Astrocyte (in vitro differentiated cells and primary cell): ENCODE measurements at regions not wholly inside any gene's neighbourhood (a gene's known extent, or its start where the extent isn't known, plus 50 kb on each side); places are given as distances from the start of the nearest gene placed in this dataset.

Experiments
- DNase-seq: peaks from one replicate; pipeline ENCODE4 v3.0.0-alpha.2; 2010; ENCODE audit warnings: low read depth
- FAIRE-seq: peaks from 2 replicates; lab custom pipeline; 2011; peaks lifted over from hg19 to GRCh38; lab: Jason Lieb, UNC
- H2AFZ ChIP-seq: 2 replicates; pipeline ENCODE4 v1.6.0; 2012; ENCODE audit warnings: low read depth, low read length, inconsistent platforms
- H3K27ac ChIP-seq: 2 replicates; pipeline ENCODE4 v1.5.1; 2011; ENCODE audit warnings: low read depth, low read length, inconsistent platforms
- H3K27me3 ChIP-seq: 2 replicates; pipeline ENCODE4 v1.6.0; 2011; ENCODE audit warnings: low read length, inconsistent platforms; ENCODE audit not compliant: insufficient read depth
- H3K36me3 ChIP-seq: 2 replicates; pipeline ENCODE4 v1.5.1; 2011; ENCODE audit warnings: low read length, inconsistent platforms; ENCODE audit not compliant: insufficient read depth
- H3K4me1 ChIP-seq: 2 replicates; pipeline ENCODE4 v1.5.1; 2011; ENCODE audit warnings: low read length, inconsistent platforms; ENCODE audit not compliant: insufficient read depth
- H3K4me2 ChIP-seq: 2 replicates; pipeline ENCODE4 v1.6.0; 2012; ENCODE audit warnings: low read length, inconsistent platforms
- H3K4me3 ChIP-seq: 2 replicates; pipeline ENCODE4 v1.5.1; 2011; ENCODE audit warnings: low read depth, mild to moderate bottlenecking, low read length, inconsistent platforms; ENCODE audit not compliant: insufficient read depth
- H3K79me2 ChIP-seq: 2 replicates; pipeline ENCODE4 v1.6.0; 2012; ENCODE audit warnings: mild to moderate bottlenecking, low read length, inconsistent platforms; ENCODE audit not compliant: insufficient read depth
- H3K9ac ChIP-seq: 2 replicates; pipeline ENCODE4 v1.6.0; 2012; ENCODE audit warnings: mild to moderate bottlenecking, low read length, inconsistent platforms
- H3K9me3 ChIP-seq: 2 replicates; pipeline ENCODE4 v1.5.1; 2012; ENCODE audit warnings: low read depth, mild to moderate bottlenecking, low read length, inconsistent platforms; ENCODE audit not compliant: insufficient read depth
- H4K20me1 ChIP-seq: 2 replicates; pipeline ENCODE4 v1.6.0; 2012; ENCODE audit warnings: low read length, inconsistent platforms; ENCODE audit not compliant: insufficient read depth
- H3K27ac Mint-ChIP-seq: one replicate; pipeline ENCODE4 v1.8.0; 2021; ENCODE audit warnings: mild to moderate bottlenecking, mixed read lengths; ENCODE audit not compliant: unreplicated experiment
- H3K27me3 Mint-ChIP-seq: one replicate; pipeline ENCODE4 v1.8.0; 2021; ENCODE audit warnings: low read depth, mixed read lengths; ENCODE audit not compliant: unreplicated experiment
- H3K36me3 Mint-ChIP-seq: one replicate; pipeline ENCODE4 v1.8.0; 2021; ENCODE audit warnings: low read depth, mixed read lengths; ENCODE audit not compliant: unreplicated experiment
- H3K4me1 Mint-ChIP-seq: one replicate; pipeline ENCODE4 v1.8.0; 2021; ENCODE audit warnings: low read depth, mixed read lengths; ENCODE audit not compliant: unreplicated experiment
- H3K4me3 Mint-ChIP-seq: one replicate; pipeline ENCODE4 v1.8.0; 2021; ENCODE audit warnings: mild to moderate bottlenecking, moderate library complexity, mixed read lengths; ENCODE audit not compliant: unreplicated experiment
- H3K9me3 Mint-ChIP-seq: one replicate; pipeline ENCODE4 v1.8.0; 2021; ENCODE audit warnings: mild to moderate bottlenecking, mixed read lengths; ENCODE audit not compliant: unreplicated experiment
- CTCF ChIP-seq: IDR thresholded peaks from 2 replicates; pipeline ENCODE4 v1.5.1; 2011; ENCODE audit warnings: low read depth, mild to moderate bottlenecking, inconsistent platforms, low read length, moderate library complexity; ENCODE audit not compliant: insufficient read depth
- EZH2 ChIP-seq: IDR thresholded peaks from 2 replicates; pipeline ENCODE4 v1.6.1; 2012; ENCODE audit warnings: mild to moderate bottlenecking, low read length, inconsistent platforms; ENCODE audit not compliant: insufficient read depth

- no peaks in the 10 kb centered on the region for H3K4me1 Mint-ChIP-seq
- Histone ChIP-seq H2AFZ (no peak overlapping the region), H3K36me3 (no peaks in the 10 kb centered on the region), H3K79me2 (no peaks in the 10 kb centered on the region), H3K4me2 (no peak overlapping the region), H4K20me1 (no peaks in the 10 kb centered on the region), H3K9ac (no peak overlapping the region), H3K4me3 (no peak overlapping the region), H3K4me1 (no peaks in the 10 kb centered on the region), H3K27ac (no peak overlapping the region), H3K27me3 (no peaks in the 10 kb centered on the region), H3K9me3 (no peaks in the 10 kb centered on the region)
- peaks cover 2% of the 10 kb centered on the region for H3K27me3 Mint-ChIP-seq
- no peak for FAIRE-seq
- TF ChIP-seq EZH2 (no peak), CTCF (no peak)
- H3K27ac Mint-ChIP-seq: no peak overlapping the region
- no peaks in the 10 kb centered on the region for H3K9me3 Mint-ChIP-seq
- no peaks in the 10 kb centered on the region for H3K36me3 Mint-ChIP-seq
- no peak overlapping the region for H3K4me3 Mint-ChIP-seq
- no peak for DNase-seq
These were observed 141.4 kb upstream of the PIEZO2 start for GRCh38 chr18:11290786-11291185.

- FAIRE-seq: no peak
- DNase-seq: no peak
- Histone ChIP-seq H3K79me2 (no peaks in the 10 kb centered on the region), H4K20me1 (no peaks in the 10 kb centered on the region), H3K27ac (no peak overlapping the region), H3K9ac (no peak overlapping the region), H3K4me3 (no peak overlapping the region), H3K9me3 (no peaks in the 10 kb centered on the region), H3K27me3 (no peaks in the 10 kb centered on the region), H3K4me1 (no peaks in the 10 kb centered on the region), H2AFZ (no peak overlapping the region), H3K36me3 (no peaks in the 10 kb centered on the region), H3K4me2 (no peak overlapping the region)
- no peak for TF ChIP-seq EZH2
- no peak overlapping the region for H3K27ac Mint-ChIP-seq
- no peaks in the 10 kb centered on the region for H3K9me3 Mint-ChIP-seq
- H3K4me1 Mint-ChIP-seq: no peaks in the 10 kb centered on the region
- H3K27me3 Mint-ChIP-seq: peaks cover 2% of the 10 kb centered on the region
- no peak overlapping the region for H3K4me3 Mint-ChIP-seq
- no peaks in the 10 kb centered on the region for H3K36me3 Mint-ChIP-seq
These were observed 139.9 kb upstream of the PIEZO2 start for GRCh38 chr18:11289248-11289647.

GRCh38 chr18:11288401-11288800 is 139.0 kb upstream of the PIEZO2 start:
- FAIRE-seq: no peak
- Histone ChIP-seq H3K36me3 (no peaks in the 10 kb centered on the region), H3K4me1 (no peaks in the 10 kb centered on the region), H3K27ac (no peak overlapping the region), H3K4me2 (no peak overlapping the region), H3K79me2 (no peaks in the 10 kb centered on the region), H3K9ac (no peak overlapping the region), H3K9me3 (no peaks in the 10 kb centered on the region), H3K27me3 (no peaks in the 10 kb centered on the region), H2AFZ (no peak overlapping the region), H4K20me1 (no peaks in the 10 kb centered on the region), H3K4me3 (no peak overlapping the region)
- H3K9me3 Mint-ChIP-seq: no peaks in the 10 kb centered on the region
- no peak overlapping the region for H3K4me3 Mint-ChIP-seq
- DNase-seq: no peak
- peaks cover 5% of the 10 kb centered on the region for H3K27me3 Mint-ChIP-seq
- H3K27ac Mint-ChIP-seq: no peak overlapping the region
- TF ChIP-seq CTCF (no peak), EZH2 (no peak)
- H3K36me3 Mint-ChIP-seq: no peaks in the 10 kb centered on the region
- H3K4me1 Mint-ChIP-seq: no peaks in the 10 kb centered on the region
